ENCODE measurements at regions not wholly inside any gene's neighbourhood (a gene's known extent, or its start where the extent isn't known, plus 50 kb on each side); places are given as distances from the start of the nearest gene placed in this dataset.

DNA sequence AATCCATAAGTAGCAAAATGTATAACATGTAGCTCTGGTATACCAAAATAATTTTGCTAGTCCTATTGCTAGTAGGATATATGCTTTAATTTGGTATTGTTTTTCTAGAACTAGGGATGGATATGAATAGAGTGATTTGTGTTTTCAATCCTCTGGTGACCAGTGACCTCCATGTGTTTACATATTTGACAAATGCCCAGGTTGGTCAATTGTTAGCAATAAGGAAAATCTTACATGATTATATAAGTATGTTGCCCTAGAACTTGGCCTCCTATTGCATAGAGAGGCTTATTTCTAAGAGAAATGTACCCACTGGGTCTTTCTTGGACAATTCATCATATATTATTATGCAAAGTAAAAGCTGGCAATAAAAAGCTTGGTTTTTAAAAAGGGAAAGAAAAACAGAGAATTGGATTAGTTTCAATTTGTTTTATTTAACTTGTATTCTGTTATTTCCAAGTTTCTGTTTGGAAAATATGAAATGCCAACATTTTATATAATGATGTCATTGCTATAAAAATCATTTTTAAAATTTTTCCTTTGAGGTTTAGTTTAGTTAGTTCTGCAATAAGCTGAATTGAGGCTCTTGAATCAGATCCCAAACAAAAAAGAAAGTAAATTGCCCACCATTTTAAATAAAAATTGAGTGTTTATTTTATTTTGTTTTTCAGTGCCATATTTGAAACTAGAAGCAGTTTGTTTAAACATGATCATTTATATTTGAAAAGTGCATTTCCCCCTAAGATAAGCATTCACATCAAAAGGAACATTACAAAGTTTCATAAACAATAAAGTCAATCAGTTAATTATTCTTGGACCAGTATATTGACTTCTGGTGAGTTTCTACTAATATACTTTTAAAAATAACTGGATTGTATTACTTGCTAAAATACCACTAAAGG lies 210.9 kb downstream of the ZC3H11B start:
- TF ChIP-seq, protein P1, sequence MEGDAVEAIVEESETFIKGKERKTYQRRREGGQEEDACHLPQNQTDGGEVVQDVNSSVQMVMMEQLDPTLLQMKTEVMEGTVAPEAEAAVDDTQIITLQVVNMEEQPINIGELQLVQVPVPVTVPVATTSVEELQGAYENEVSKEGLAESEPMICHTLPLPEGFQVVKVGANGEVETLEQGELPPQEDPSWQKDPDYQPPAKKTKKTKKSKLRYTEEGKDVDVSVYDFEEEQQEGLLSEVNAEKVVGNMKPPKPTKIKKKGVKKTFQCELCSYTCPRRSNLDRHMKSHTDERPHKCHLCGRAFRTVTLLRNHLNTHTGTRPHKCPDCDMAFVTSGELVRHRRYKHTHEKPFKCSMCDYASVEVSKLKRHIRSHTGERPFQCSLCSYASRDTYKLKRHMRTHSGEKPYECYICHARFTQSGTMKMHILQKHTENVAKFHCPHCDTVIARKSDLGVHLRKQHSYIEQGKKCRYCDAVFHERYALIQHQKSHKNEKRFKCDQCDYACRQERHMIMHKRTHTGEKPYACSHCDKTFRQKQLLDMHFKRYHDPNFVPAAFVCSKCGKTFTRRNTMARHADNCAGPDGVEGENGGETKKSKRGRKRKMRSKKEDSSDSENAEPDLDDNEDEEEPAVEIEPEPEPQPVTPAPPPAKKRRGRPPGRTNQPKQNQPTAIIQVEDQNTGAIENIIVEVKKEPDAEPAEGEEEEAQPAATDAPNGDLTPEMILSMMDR (IDR thresholded peaks at IDR 0.05) = no peak
- peaks cover 4% of the 10 kb centered on the region for H3K9me3 ChIP-seq
- no peaks in the 10 kb centered on the region for H3K36me3 ChIP-seq (ENCODE audit: low read depth)
- no peak overlapping the region for H3K4me3 ChIP-seq
- intact Hi-C loops (cut with DNase I, micrococcal nuclease) = no loop called here
- no peak for ATAC-seq
- no peak for DNase-seq
- no peaks in the 10 kb centered on the region for H3K4me1 ChIP-seq (ENCODE audit: low read depth)

- intact Hi-C loops (cut with DNase I, micrococcal nuclease) = no loop called here
- DNase-seq = no peak
- no peak for ATAC-seq
- no peaks in the 10 kb centered on the region for H3K4me1 ChIP-seq (ENCODE audit: low read depth)
- no peak overlapping the region for H3K4me3 ChIP-seq
- H3K36me3 ChIP-seq (ENCODE audit: low read depth) = no peaks in the 10 kb centered on the region
- TF ChIP-seq, protein P1 (IDR thresholded peaks at IDR 0.05) = no peak
- H3K9me3 ChIP-seq = peaks cover 14% of the 10 kb centered on the region
These were observed 213.5 kb downstream of the ZC3H11B start for GRCh38 chr1:219399446-219399845.

DNA sequence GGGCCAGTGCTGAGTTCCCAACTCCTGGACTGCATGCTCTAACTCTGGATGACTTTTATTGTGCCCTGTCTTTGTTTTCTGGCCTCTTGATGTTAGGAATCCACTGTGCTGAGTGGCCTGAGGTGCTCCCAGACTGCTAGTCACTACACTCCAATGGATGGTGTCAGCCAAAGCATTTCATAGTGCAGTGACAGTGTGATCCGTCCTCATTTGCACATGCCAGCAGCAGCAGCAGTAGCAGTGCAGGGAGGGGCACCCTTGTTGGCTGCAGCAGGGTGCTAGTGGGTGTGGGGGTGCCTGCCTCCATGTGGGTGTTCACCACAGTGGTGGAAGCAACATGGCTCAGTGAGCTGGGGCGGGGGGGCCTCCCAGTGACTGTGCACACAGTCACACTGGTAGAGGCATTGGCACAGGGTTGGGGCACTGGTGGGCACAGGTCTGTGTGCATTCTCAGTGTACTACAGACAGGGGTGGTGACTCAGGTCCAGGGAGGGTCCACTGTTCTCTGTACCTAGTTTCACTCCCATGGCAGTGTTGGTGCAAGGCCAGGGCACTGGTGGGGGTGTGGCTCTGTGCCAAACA lies 214.0 kb downstream of the ZC3H11B start:
- TF ChIP-seq, protein P1 (IDR thresholded peaks at IDR 0.05) = no peak
- no peaks in the 10 kb centered on the region for H3K36me3 ChIP-seq (ENCODE audit: low read depth)
- ATAC-seq (no peak), DNase-seq (no peak)
- H3K4me1 ChIP-seq (ENCODE audit: low read depth) = no peaks in the 10 kb centered on the region
- no peak overlapping the region for H3K4me3 ChIP-seq
- H3K9me3 ChIP-seq = peaks cover 14% of the 10 kb centered on the region
- intact Hi-C loops (cut with DNase I, micrococcal nuclease) = no loop called here

DNA sequence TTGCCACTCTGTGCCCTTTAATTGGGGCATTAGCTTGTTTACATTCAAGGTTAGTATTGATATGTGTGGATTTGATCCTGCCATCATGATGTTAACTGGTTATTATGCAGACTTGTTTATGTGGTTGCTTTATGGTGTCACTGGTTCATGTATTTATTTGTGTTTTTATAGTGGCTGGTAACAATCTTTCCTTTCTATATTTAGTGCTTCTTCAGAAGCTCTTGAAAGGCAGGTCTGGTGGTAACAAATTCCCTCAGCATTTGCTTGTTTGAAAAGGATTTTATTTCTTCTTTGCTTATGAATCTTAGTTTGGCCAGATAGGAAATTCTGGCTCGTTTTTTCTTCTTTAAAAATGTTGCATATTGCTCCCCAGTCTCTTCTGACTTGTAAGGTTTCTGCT lies 215.4 kb downstream of the ZC3H11B start:
- no peak for ATAC-seq
- peaks cover 23% of the 10 kb centered on the region for H3K9me3 ChIP-seq
- DNase-seq = no peak
- TF ChIP-seq, protein P1 (IDR thresholded peaks at IDR 0.05) = no peak
- intact Hi-C loops (cut with DNase I, micrococcal nuclease) = no loop called here
- no peaks in the 10 kb centered on the region for H3K4me1 ChIP-seq (ENCODE audit: low read depth)
- no peak overlapping the region for H3K4me3 ChIP-seq
- H3K36me3 ChIP-seq (ENCODE audit: low read depth) = no peaks in the 10 kb centered on the region

DNA sequence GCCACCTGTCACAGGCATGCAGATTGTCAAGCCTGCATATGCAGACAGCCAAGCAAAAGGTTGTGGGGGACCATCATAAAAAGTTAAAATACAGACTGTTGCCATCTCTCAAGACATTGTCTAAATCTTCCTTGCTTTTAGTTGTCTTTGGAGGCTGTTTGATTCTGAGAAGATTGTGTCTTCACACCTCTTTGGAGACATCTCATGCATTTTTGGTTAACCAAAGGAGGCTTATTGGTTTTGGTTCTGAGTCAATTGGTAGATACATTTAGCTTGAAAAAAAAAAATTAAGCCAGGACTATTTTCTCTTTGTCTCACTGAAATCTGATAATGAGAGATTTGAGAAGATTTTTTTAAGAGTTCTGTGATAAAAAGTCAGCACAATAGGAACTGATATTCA lies 217.6 kb downstream of the LYPLAL1 start:
- DNase-seq = no peak
- ATAC-seq = no peak
- Histone ChIP-seq H3K4me1 (ENCODE audit: low read depth) (no peaks in the 10 kb centered on the region), H3K36me3 (ENCODE audit: low read depth) (no peaks in the 10 kb centered on the region), H3K4me3 (no peak overlapping the region), H3K9me3 (peaks cover 13% of the 10 kb centered on the region)
- TF ChIP-seq, protein P1 (IDR thresholded peaks at IDR 0.05) = no peak
- intact Hi-C loops (cut with DNase I, micrococcal nuclease) = no loop called here

Measured in mucosa of descending colon (tissue), 3 donors.